ENCODE measurements at regions not wholly inside any gene's neighbourhood (a gene's known extent, or its start where the extent isn't known, plus 50 kb on each side); places are given as distances from the start of the nearest gene placed in this dataset.
"Not testable (repeated sequence)": the region's sequence is repeated elsewhere in the genome, so short reads cannot be mapped to it uniquely, and the experiment has no call there.

- H3K27ac ChIP-seq (ENCODE audit: low read depth, low read length): no peak overlapping the region
- H3K9me3 ChIP-seq (ENCODE audit: low read depth, low read length): no peaks in the 10 kb centered on the region
- no peaks in the 10 kb centered on the region for H3K36me3 ChIP-seq (ENCODE audit: insufficient read depth, low read length)
- no peak overlapping the region for H3K4me2 ChIP-seq (ENCODE audit: insufficient read depth, low read length)
- H3K79me2 ChIP-seq (ENCODE audit: insufficient read depth, low read length): no peaks in the 10 kb centered on the region
- H2AFZ ChIP-seq (ENCODE audit: low read length): no peak overlapping the region
- no peaks in the 10 kb centered on the region for H3K4me1 ChIP-seq (ENCODE audit: insufficient read depth, low read length)
- no peak for DNase-seq (ENCODE audit: insufficient read length, low spot score, missing footprints)
- no peak for TF ChIP-seq CTCF (IDR thresholded peaks at IDR 0.05; ENCODE audit: extremely low read depth, low read depth, low read length)
- H4K20me1 ChIP-seq (ENCODE audit: insufficient read depth, low read length): no peaks in the 10 kb centered on the region
- H3K4me3 ChIP-seq (ENCODE audit: insufficient read depth, low read length): no peak overlapping the region
- H3K27me3 ChIP-seq (ENCODE audit: insufficient read depth, low read length): no peaks in the 10 kb centered on the region
Measured at GRCh38 chrX:140132937-140133336, 167.6 kb upstream of the CXorf66 start.

GRCh38 chrX:140123446-140123845 is 158.1 kb upstream of the CXorf66 start:
- Histone ChIP-seq H3K4me1 (ENCODE audit: insufficient read depth, low read length) (no peaks in the 10 kb centered on the region), H3K27me3 (ENCODE audit: insufficient read depth, low read length) (no peaks in the 10 kb centered on the region), H3K79me2 (ENCODE audit: insufficient read depth, low read length) (no peaks in the 10 kb centered on the region), H3K27ac (ENCODE audit: low read depth, low read length) (no peak overlapping the region), H4K20me1 (ENCODE audit: insufficient read depth, low read length) (no peaks in the 10 kb centered on the region), H3K36me3 (ENCODE audit: insufficient read depth, low read length) (no peaks in the 10 kb centered on the region), H3K9me3 (ENCODE audit: low read depth, low read length) (no peaks in the 10 kb centered on the region), H3K4me3 (ENCODE audit: insufficient read depth, low read length) (no peak overlapping the region), H2AFZ (ENCODE audit: low read length) (no peak overlapping the region), H3K4me2 (ENCODE audit: insufficient read depth, low read length) (no peak overlapping the region)
- TF ChIP-seq CTCF (IDR thresholded peaks at IDR 0.05; ENCODE audit: extremely low read depth, low read depth, low read length): no peak
- no peak for DNase-seq (ENCODE audit: insufficient read length, low spot score, missing footprints)

GRCh38 chrX:140114059-140114458 is 148.7 kb upstream of the CXorf66 start:
- not testable (repeated sequence) for H3K9me3 ChIP-seq (ENCODE audit: low read depth, low read length); H4K20me1 ChIP-seq (ENCODE audit: insufficient read depth, low read length); H3K4me3 ChIP-seq (ENCODE audit: insufficient read depth, low read length); H3K4me1 ChIP-seq (ENCODE audit: insufficient read depth, low read length); H2AFZ ChIP-seq (ENCODE audit: low read length); H3K4me2 ChIP-seq (ENCODE audit: insufficient read depth, low read length); H3K27me3 ChIP-seq (ENCODE audit: insufficient read depth, low read length); H3K27ac ChIP-seq (ENCODE audit: low read depth, low read length); DNase-seq (ENCODE audit: insufficient read length, low spot score, missing footprints); H3K36me3 ChIP-seq (ENCODE audit: insufficient read depth, low read length); H3K79me2 ChIP-seq (ENCODE audit: insufficient read depth, low read length)

- Histone ChIP-seq H2AFZ (ENCODE audit: low read length) (no peak overlapping the region), H3K79me2 (ENCODE audit: insufficient read depth, low read length) (no peaks in the 10 kb centered on the region), H3K4me2 (ENCODE audit: insufficient read depth, low read length) (no peak overlapping the region), H3K4me1 (ENCODE audit: insufficient read depth, low read length) (no peaks in the 10 kb centered on the region), H3K4me3 (ENCODE audit: insufficient read depth, low read length) (no peak overlapping the region), H3K36me3 (ENCODE audit: insufficient read depth, low read length) (no peaks in the 10 kb centered on the region), H4K20me1 (ENCODE audit: insufficient read depth, low read length) (no peaks in the 10 kb centered on the region), H3K27me3 (ENCODE audit: insufficient read depth, low read length) (no peaks in the 10 kb centered on the region), H3K27ac (ENCODE audit: low read depth, low read length) (no peak overlapping the region), H3K9me3 (ENCODE audit: low read depth, low read length) (no peaks in the 10 kb centered on the region)
- no peak for TF ChIP-seq CTCF (IDR thresholded peaks at IDR 0.05; ENCODE audit: extremely low read depth, low read depth, low read length)
- DNase-seq (ENCODE audit: insufficient read length, low spot score, missing footprints): no peak
Measured at GRCh38 chrX:140110081-140110650, 144.8 kb upstream of the CXorf66 start.

Measured in osteoblast (primary cell).